HepG2 (cell line): ENCODE measurements at regions not wholly inside any gene's neighbourhood (a gene's known extent, or its start where the extent isn't known, plus 50 kb on each side); places are given as distances from the start of the nearest gene placed in this dataset.
"Not testable (repeated sequence)": the region's sequence is repeated elsewhere in the genome, so short reads cannot be mapped to it uniquely, and the experiment has no call there.

Experiments used
- ATAC-seq: fragments of 200-7000 bp; cut with Tn5 transposase; 3 replicates; pipeline ENCODE4 v1.9.1; 2020; ENCODE audit warnings: mild to moderate bottlenecking, moderate library complexity
- BruUV-seq: library from RNA; stranded (reverse); fragments of 400-500 nt; replicated peaks from 2 replicates; lab custom pipeline; 2021; lab: Mats Ljungman, UMichigan
- CTCF ChIA-PET: fragments of 300-600 bp; formaldehyde crosslinking; extraction: SDS; loops from one replicate; lab custom pipeline; 2021; ENCODE audit warnings: low total read pairs, inconsistent platforms, low intra/inter-chr PET ratio; lab: Yijun Ruan, JAX
- POLR2A ChIA-PET: fragments of 350-600 bp; sonication (Branson Sonifier 250); formaldehyde crosslinking; loops from one replicate; lab custom pipeline; 2020; ENCODE audit warnings: antibody characterized with exemption, inconsistent platforms; lab: Yijun Ruan, JAX
- DNase-seq: peaks from one replicate; pipeline ENCODE4 v3.0.0-alpha.2; 2015; ENCODE audit warnings: low spot score
- FAIRE-seq: peaks from 3 replicates; lab custom pipeline; 2011; peaks lifted over from hg19 to GRCh38; lab: Jason Lieb, UNC
- H2AFZ ChIP-seq: one replicate; pipeline ENCODE4 v1.6.1; 2011; ENCODE audit warnings: low read length, inconsistent platforms
- H3K27ac ChIP-seq: fragments of 300-600 bp; 3 replicates; pipeline ENCODE4 v1.8.0; 2011; ENCODE audit warnings: mixed run types, mild to moderate bottlenecking, mixed read lengths, low read length, inconsistent platforms; ENCODE audit not compliant: insufficient read depth; ENCODE audit errors: extremely low read length
- H3K27me3 ChIP-seq, 2 experiments: fragments of 200-600 bp in 1 of 2; 2 replicates in 1 of 2; 3 replicates in 1 of 2; pipeline versions ENCODE4 v1.6.0 to v1.8.0; 2011; ENCODE audit warnings: low read length in 2 of 2, mild to moderate bottlenecking in 2 of 2, moderate library complexity in 2 of 2, inconsistent platforms in 1 of 2; ENCODE audit not compliant: insufficient read depth in 2 of 2, control insufficient read depth in 1 of 2
- H3K36me3 ChIP-seq, 2 experiments: fragments of 200-600 bp in 1 of 2; replicated peaks in 1 of 2; 2 replicates in 1 of 2; 3 replicates in 1 of 2; pipeline versions ENCODE4 v1.5.1 to v1.8.0; 2011; ENCODE audit warnings: low read length in 2 of 2, inconsistent platforms in 1 of 2; ENCODE audit not compliant: insufficient read depth in 2 of 2, control insufficient read depth in 1 of 2
- H3K4me1 ChIP-seq: 2 replicates; pipeline ENCODE4 v1.5.1; 2012; ENCODE audit warnings: low read length, inconsistent platforms; ENCODE audit not compliant: insufficient read depth
- H3K4me2 ChIP-seq: 2 replicates; pipeline ENCODE4 v1.6.0; 2011; ENCODE audit warnings: low read depth, low read length, inconsistent platforms
- H3K4me3 ChIP-seq, 3 experiments: fragments of 200-600 bp in 1 of 3; sonication (generic), shearing (Covaris generic) in 1 of 3; replicated peaks in 1 of 3; 2 replicates each; pipeline ENCODE4 v1.5.1; 2011 to 2016; ENCODE audit warnings: low read length in 3 of 3, inconsistent platforms in 2 of 3, low read depth in 2 of 3, mild to moderate bottlenecking in 2 of 3, control low read depth in 1 of 3, mixed read lengths in 1 of 3; ENCODE audit not compliant: insufficient read depth in 1 of 3
- H3K79me2 ChIP-seq: one replicate; pipeline ENCODE4 v1.6.1; 2011; ENCODE audit warnings: low read length, inconsistent platforms; ENCODE audit not compliant: insufficient read depth
- H3K9ac ChIP-seq: 2 replicates; pipeline ENCODE4 v1.6.0; 2011; ENCODE audit warnings: mild to moderate bottlenecking, low read depth, low read length, inconsistent platforms; ENCODE audit not compliant: insufficient read depth
- H3K9me3 ChIP-seq: 2 replicates; pipeline ENCODE4 v1.5.1; 2012; ENCODE audit warnings: mild to moderate bottlenecking, low read length
- H4K20me1 ChIP-seq: 2 replicates; pipeline ENCODE4 v1.6.0; 2011; ENCODE audit warnings: inconsistent platforms, mild to moderate bottlenecking, low read length, moderate library complexity; ENCODE audit not compliant: insufficient read depth
- TMF1 ChIP-seq: sonication (generic); formaldehyde crosslinking; IDR thresholded peaks from 2 replicates; pipeline ENCODE4 v1.8.1; 2022; ENCODE audit warnings: low read depth, missing genetic modification reagents
- WGBS: methylation state at CpG from one replicate; pipeline ENCODE4 v1.1.6; 2017; ENCODE audit warnings: low lambda C conversion rate; 5-methylcytosine and 5-hydroxymethylcytosine counted together
- in situ Hi-C: cut with HindIII; loops from 2 replicates; pipeline ENCODE4 v1.10.0; 2017; ENCODE audit warnings: low pct_unique_long_range_greater_than_20kb; ENCODE audit not compliant: extremely low pct_ligation_motif_present
- intact Hi-C: fragments of 100-400 bp; cut with micrococcal nuclease; formaldehyde crosslinking; loops from one replicate; pipeline ENCODE4 v1.10.0; 2022; ENCODE audit not compliant: unreplicated experiment

DNA sequence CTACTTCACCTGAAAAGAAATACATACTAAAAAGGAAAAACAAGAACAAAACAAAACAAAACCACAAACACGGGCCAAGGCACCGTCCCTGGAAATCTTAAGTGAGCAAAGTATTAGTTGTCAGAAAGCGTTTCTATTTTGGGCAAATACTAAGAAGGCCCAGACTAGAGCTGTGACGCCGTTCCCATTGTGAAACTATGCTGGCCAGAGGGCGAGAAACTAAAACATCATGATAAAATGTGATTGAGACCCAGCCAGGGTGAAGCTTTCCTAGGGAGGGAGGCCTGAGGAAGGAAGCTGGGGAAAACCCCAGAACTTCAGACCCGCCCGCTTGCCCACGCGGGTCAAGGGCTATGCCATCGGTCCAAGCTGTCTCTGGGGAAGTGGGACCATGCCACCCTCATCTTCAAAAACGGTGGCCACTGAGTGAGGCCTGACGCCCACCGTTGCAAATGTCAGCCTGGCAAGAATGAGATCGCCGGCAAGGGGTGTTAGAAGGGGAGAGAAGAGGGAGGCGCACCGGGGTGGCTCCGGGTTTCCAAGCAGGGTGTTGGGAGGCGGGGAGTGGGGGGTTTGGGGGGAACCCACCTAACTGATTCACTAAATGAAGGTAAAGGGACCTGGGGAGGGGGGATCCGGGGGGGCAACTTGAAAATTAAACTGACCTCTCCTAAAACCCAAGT, 1950.9 kb upstream of the DEFB115 start:
- no peaks in the 10 kb centered on the region for H3K79me2 ChIP-seq
- no peak overlapping the region for H3K9ac ChIP-seq
- H4K20me1 ChIP-seq = no peaks in the 10 kb centered on the region
- ChIA-PET CTCF (no interaction called here), POLR2A (no interaction called here)
- H3K4me1 ChIP-seq = no peaks in the 10 kb centered on the region
- H2AFZ ChIP-seq = no peak overlapping the region
- no peak for TF ChIP-seq TMF1 (CRISPR knock-in tag)
- no TSS peak for BruUV-seq
- H3K4me3 ChIP-seq = no peak overlapping the region
- in situ Hi-C loops = no loop called here
- ATAC-seq = no peak
- no peak overlapping the region for H3K27ac ChIP-seq
- no peaks in the 10 kb centered on the region for H3K36me3 ChIP-seq
- DNase-seq = no peak
- intact Hi-C loops = no loop called here
- H3K27me3 ChIP-seq = no peaks in the 10 kb centered on the region
- H3K9me3 ChIP-seq = peaks cover 64% of the 10 kb centered on the region
- FAIRE-seq = no peak
- WGBS = 43% methylated on average over 21 of the region's 21 CpGs
- no peak overlapping the region for H3K4me2 ChIP-seq

DNA sequence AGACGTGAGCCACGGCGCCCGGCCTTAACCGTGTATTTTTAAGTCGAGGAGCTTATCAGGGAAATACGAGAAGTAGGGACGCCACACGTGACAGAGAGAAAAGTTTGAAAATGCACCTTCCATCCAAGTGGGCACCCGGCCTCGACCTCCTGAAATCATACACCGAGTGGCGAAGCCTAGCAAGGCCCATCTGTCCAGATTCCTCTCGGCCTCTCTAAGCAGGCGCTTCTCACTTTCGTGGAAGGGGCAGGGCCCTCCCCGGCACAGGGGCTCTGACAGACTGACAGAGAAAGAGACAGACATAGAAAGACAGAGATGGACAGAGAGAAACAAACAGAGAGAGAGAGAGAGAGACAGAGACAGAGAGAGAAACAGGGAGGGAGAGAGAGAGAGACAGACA, 1950.0 kb upstream of the DEFB115 start:
- BruUV-seq, FAIRE-seq, H3K79me2 ChIP-seq, H3K27me3 ChIP-seq, H2AFZ ChIP-seq, DNase-seq, H3K9ac ChIP-seq, H3K4me1 ChIP-seq, H3K4me2 ChIP-seq, in situ Hi-C loops, H3K27ac ChIP-seq, CTCF ChIA-PET, H4K20me1 ChIP-seq, POLR2A ChIA-PET, intact Hi-C loops, H3K36me3 ChIP-seq, ATAC-seq, H3K4me3 ChIP-seq: not testable (repeated sequence)
- peaks cover 62% of the 10 kb centered on the region for H3K9me3 ChIP-seq
- 52% methylated on average over 15 of the region's 17 CpGs for WGBS

DNA sequence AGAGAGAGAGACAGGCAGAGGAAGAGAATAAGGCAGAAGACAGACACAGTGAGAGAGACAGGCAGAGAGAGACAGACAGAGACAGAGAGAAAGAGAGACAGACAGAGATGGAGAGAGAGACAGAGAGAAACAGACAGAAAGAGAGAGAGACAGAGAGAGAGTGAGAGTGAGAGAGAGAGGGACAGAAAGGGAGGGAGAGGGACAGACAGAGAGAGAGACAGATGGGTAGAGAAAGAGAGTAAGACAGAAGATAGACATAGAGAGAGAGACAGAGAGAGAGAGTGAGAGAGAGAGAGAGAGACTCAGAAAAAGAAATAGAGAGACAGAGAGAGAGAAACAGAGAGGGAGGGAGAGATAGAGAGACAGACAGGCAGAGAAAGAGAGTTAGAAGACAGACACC, 1948.5 kb upstream of the DEFB115 start:
- H3K4me2 ChIP-seq, BruUV-seq, ATAC-seq: not testable (repeated sequence)

DNA sequence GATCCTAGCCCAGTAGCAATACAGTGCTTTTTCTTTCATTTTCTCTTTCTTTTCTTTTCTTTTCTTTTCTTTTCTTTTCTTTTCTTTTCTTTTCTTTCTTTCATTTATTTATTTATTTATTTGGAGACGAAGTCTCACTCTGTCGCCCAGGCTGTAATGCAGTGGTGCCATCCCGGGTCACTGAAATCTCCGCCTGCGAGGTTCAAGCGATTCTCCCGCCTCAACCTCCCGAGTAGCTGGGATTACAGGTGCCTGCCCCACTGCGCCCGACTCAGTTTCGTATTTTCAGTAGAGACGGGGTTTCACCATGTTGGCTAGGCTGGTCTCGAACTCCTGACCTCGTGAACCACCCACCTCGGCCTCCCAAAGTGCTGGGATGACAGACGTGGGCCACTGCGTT, 1948.0 kb upstream of the DEFB115 start:
- H3K9me3 ChIP-seq = peaks cover 55% of the 10 kb centered on the region
- in situ Hi-C loops, H2AFZ ChIP-seq, H3K4me1 ChIP-seq, H3K4me3 ChIP-seq, H3K9ac ChIP-seq, H3K79me2 ChIP-seq, H4K20me1 ChIP-seq, H3K4me2 ChIP-seq, BruUV-seq, DNase-seq, FAIRE-seq, CTCF ChIA-PET, H3K36me3 ChIP-seq, ATAC-seq, H3K27ac ChIP-seq, POLR2A ChIA-PET, H3K27me3 ChIP-seq, intact Hi-C loops: not testable (repeated sequence)
- 49% methylated on average over 17 of the region's 17 CpGs for WGBS

More for the DNA sequence above, 1948.5 kb upstream of the DEFB115 start:
- CTCF ChIA-PET, DNase-seq, in situ Hi-C loops, FAIRE-seq, H3K9ac ChIP-seq, H3K36me3 ChIP-seq, H3K4me1 ChIP-seq, H3K79me2 ChIP-seq, POLR2A ChIA-PET, H2AFZ ChIP-seq, H3K4me3 ChIP-seq, H3K27ac ChIP-seq, H3K27me3 ChIP-seq, intact Hi-C loops, H4K20me1 ChIP-seq: not testable (repeated sequence)
- H3K9me3 ChIP-seq = peaks cover 55% of the 10 kb centered on the region
